HCT116 (cell line): ENCODE measurements at regions not wholly inside any gene's neighbourhood (a gene's known extent, or its start where the extent isn't known, plus 50 kb on each side); places are given as distances from the start of the nearest gene placed in this dataset.

Experiments used
- CEBPB ChIP-seq: IDR thresholded peaks from 2 replicates; pipeline ENCODE4 v1.6.1; 2012; ENCODE audit warnings: low read depth
- CTCF ChIP-seq, 3 experiments: fragments of 200-600 bp in 1 of 3; sonication (generic) in 1 of 3; IDR thresholded peaks in 2 of 3; conservative IDR thresholded peaks in 1 of 3; 2 replicates each; pipeline ENCODE4 v1.5.1; 2012 to 2017; ENCODE audit warnings: low read depth in 2 of 3, low read length in 2 of 3, antibody characterized with exemption in 1 of 3, borderline replicate concordance in 1 of 3, control low read depth in 1 of 3, mild to moderate bottlenecking in 1 of 3, mixed read lengths in 1 of 3, mixed run types in 1 of 3, moderate library complexity in 1 of 3; ENCODE audit not compliant: insufficient read depth in 1 of 3
- EZH2 ChIP-seq: fragments of 200-600 bp; sonication (generic); IDR thresholded peaks from 2 replicates; pipeline ENCODE4 v1.6.1; 2017; ENCODE audit warnings: antibody characterized with exemption, mixed run types
- POLR2A ChIP-seq: IDR thresholded peaks from 2 replicates; pipeline ENCODE4 v1.7.0; 2011; ENCODE audit warnings: borderline replicate concordance; ENCODE audit not compliant: insufficient read depth, insufficient read length; ENCODE audit errors: extremely low read depth
- POLR2AphosphoS5 ChIP-seq: IDR thresholded peaks from 2 replicates; pipeline ENCODE4 v1.6.1; 2011; ENCODE audit warnings: mild to moderate bottlenecking, low read depth, low read length, moderate library complexity
- REST ChIP-seq: IDR thresholded peaks from 2 replicates; pipeline ENCODE4 v1.6.1; 2012; ENCODE audit warnings: low read depth

- TF ChIP-seq EZH2 (no peak), POLR2AphosphoS5 (no peak), POLR2A (no peak), REST (no peak), CEBPB (no peak), CTCF (IDR thresholded peaks at IDR 0.05 in 2 of 3, conservative IDR thresholded peaks at IDR 0.05 in 1 of 3; ENCODE audit: borderline replicate concordance in 1 of 3, insufficient read depth in 1 of 3, low read depth in 2 of 3, low read length in 2 of 3) (no peak)
Observed at GRCh38 chr14:27484633-27485032, 886.8 kb upstream of the NOVA1 start.
